ENCODE measurements at regions not wholly inside any gene's neighbourhood (a gene's known extent, or its start where the extent isn't known, plus 50 kb on each side); places are given as distances from the start of the nearest gene placed in this dataset.
"Not testable (repeated sequence)": the region's sequence is repeated elsewhere in the genome, so short reads cannot be mapped to it uniquely, and the experiment has no call there.

DNA sequence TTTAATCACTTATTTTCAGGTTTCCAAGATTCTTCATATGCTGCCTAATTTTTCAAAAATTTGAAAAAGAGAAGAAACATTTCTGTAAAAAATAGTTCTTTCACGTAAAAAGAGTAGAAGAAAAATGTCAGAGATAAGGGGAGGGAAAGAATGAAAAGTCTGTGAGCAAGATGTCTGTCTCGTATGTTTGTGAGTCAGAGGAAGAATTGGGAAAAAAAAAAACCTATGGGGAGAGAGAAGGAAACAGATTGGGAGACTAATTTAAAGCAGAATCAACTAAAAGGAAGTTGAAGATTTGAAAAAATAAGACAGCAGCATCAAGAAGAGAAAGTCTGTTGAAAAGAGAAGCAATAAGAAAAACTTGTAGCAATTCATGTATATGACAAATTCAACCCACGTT is 456.3 kb downstream of the HINT1 start:
- no peak for DNase-seq

DNA sequence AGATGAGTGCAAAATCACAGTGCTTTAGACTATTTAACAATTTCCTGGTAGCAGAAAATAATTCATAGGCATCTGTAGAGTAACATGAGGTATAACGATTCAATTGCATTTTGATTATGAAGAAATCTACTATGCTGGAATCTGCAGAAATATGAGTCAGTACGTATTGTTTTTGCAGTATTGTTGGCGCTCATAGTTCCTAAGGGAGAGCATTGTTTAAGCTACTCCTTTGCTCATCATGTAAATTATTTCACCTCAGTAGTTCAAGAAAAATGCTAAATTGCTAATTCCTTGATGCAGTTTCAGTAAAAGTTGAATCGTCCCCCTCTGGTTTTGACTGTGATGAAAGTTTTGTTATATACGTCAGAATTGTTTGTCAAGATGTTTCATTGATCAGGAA is 458.4 kb downstream of the HINT1 start:
- no peak for DNase-seq

DNA sequence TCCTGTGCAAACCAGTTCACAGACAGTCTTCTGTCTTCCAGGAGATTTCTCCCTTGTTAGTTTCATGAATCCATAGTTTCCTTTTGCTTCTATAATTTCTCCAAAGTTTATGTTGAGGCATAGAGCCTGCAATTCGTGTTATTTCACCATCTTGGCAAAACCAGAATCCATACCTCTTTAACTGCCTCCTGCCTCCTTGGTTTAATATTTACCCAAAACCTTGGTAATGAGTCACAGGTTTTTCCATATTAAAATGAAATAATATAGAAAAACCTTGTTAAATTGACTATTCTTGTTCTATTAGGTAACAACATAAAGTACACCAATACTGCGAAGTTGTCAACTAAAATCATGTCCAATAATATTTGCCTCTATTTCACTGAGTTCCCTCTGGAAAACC is 459.7 kb downstream of the HINT1 start:
- no peak for DNase-seq

DNA sequence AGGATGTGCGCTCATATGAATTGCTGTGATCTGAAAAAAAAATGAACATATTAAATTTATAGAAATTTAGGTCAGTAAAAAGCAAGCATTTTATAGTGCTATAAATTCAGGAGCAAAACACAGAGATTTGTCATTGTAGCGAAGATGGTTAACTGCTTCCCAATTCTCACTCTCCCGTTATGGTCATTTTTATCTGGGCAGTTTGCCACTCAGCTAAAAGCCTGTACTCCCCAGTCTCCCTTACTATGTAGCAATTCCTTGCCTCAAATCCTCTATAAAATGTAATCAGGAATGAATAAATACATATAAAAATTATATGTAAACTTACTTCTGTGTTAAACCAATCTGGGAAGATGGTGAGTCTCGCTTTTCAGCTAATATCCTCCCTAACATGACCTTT is 471.5 kb downstream of the HINT1 start:
- no peak for DNase-seq

DNA sequence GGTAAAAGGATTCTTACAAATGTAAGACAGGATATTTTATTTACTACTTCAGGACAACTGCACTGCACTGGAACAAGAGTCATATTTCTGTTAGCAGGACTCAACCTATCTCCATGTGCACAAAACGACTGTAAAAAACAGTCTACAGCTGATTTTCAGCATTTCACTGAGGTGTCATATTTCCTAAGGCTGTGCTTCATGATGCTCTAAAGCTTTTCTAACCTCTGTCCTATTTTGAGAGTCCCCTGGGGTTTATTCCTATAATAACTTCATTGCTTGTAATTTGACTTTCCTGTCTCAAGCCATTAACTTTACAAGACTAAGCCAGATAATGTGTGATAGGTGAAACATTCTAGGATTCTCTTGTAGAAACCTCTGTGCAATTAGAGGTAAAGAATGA is 472.3 kb downstream of the HINT1 start:
- no peak for DNase-seq

DNA sequence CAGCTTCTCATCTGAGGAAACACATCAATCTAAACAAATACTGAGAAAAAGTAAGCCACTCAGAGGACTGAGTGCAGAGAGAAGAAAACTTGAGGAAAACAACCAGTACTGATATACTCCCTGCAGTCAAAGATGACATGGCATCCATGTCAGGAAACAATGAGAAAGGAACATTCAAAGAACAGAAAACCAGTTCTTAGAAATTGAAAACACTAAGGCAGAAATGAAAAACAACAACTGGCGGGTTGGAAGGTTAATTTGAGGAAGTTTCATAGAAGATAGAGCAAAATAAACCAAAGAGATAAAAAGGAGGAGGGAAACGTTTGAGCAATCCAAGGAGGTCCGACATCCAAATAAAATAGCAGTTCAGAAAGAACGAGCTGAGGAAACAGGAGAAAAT is 475.2 kb downstream of the HINT1 start:
- DNase-seq, result no peak

DNA sequence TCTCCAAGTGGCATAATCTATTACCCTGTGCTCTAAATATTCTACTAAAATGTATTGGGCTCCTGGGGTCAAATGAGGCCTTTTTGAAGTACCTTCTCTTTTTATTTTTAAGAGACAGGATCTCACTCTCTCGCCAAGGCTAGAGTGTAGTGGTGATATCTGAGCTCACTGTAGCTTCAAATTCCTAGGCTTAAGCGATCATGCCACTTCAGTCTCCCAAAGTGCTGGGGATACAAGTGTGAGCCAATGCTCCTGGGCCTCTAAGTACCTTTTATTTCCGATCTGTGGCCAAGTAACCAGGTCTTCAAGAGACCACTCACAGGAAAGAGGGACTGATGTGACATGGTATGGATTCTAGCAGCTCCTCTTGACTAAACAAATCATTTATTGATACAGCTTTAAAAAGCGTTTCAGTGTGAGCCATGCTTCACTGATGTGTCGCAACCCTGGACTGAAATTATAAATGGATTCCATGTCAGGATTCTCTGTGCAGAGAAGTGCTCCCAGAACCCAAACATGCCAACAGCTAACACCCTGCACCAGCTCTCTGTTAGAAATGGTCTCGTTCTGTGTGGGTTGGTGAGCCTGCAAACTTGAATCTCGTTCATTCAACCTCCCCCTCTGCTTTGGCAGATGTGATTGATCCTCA is 477.8 kb downstream of the HINT1 start:
- DNase-seq, result no peak

DNA sequence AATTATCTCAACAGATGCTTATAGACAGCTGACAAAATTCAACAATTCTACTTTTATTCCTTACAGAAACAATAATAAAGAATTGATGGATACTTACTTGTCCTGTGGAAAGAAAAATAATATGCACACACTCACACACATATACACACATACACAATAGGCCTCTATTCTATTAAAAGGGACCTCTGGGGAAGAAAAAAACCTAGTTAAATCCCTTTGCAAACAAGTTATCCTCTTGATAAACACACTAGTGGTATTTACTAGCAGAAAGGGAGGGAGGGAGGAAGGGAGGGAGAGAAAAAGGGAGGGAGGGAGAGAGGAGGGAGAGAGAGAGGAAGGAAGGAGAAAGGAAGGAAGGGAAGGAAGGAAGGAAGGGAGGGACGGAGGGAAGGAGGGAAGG is 486.4 kb downstream of the HINT1 start:
- DNase-seq, result no peak

DNA sequence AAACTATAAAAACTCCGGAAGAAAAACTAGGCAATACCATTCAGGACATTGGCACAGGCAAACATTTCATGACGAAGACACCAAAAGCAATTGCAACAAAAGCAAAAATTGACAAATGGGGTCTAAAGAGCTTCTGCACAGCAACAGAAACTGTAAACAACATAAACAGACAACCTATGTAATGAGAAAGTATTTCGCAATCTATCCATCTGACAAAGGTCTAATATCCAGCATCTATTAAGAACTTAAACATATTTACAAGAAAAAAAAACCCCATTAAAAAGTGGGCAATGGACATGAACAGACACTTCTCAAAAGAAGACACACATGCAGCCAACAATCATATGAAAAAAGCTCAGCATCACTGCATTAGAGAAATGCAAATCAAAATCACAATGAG is 498.6 kb downstream of the HINT1 start:
- DNase-seq, result no peak

DNA sequence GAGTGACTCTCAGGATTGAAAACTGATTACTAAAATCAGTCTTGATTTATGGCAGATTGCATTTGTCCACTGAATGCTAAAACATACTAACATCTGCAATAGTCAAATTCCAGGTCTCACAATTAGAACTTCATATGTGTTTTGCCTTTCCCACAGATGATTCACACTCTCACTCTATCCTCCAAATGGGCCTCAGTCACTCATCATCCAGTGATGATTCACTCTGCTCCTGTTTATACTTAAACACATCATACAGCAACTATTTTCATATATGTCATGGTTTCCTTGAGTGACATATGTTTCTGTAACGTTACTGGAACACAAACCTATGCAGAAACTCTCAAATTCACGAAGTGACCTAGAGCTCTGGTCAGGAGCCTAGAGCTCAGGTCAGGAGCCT is 512.9 kb downstream of the HINT1 start:
- DNase-seq, result no peak

DNA sequence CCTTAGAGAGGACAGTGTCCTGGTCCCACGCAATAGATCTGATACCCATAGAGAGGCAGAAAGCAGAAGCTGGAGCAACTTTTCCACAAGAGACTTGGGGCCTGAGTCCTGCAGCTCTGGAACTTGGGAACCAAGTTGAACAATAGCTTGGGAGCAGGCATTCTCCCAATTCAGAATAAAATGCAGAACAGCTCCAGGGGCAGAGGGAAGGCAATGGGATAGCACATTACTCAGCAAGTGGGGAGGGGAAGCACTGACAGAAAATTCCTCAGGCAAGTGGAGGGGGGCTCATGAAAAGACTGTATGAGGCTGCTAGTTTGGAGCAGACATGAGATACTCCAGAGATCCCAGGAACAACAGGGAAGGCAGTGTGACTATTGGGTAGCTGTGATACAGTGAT is 513.6 kb downstream of the HINT1 start:
- DNase-seq, result no peak

DNA sequence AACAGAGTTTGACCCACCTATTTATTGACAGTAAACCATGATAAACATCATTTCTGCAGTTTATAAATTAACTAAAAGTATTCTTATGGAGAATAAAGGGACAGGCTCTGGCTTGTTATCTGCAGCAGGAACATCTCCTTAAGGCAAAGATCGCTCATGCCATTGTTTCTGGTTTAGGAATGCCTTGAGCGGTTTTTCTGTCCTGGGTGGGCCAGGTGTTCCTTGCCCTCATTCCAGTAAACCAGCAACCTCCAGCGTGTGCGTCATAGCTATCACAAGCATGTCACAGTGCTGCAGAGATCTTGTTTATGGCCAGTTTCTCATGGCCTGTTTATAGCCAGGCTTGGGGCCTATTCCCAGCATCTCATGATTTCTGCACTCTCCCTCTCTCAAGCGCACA is 521.7 kb downstream of the HINT1 start:
- DNase-seq, result no peak

DNA sequence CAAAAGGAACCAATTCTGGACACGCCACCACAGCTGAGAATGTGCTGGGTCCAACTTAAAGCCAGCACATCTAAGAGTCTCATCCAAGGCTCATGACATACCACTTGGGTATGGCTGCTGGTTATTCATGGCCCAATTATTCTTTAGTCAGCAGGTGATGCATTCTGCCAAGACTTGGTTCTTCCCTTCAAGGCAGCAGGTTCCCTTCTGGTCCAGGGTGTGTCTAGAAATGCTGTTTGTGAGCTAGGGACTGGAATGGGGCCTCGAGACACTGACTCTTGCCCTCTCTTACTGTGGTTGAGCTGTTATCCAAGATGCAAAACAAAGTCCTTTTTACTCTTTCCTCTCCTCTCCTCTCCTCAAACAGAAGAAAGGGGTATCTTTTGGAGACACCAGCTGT is 522.6 kb downstream of the HINT1 start:
- no peak for DNase-seq

DNA sequence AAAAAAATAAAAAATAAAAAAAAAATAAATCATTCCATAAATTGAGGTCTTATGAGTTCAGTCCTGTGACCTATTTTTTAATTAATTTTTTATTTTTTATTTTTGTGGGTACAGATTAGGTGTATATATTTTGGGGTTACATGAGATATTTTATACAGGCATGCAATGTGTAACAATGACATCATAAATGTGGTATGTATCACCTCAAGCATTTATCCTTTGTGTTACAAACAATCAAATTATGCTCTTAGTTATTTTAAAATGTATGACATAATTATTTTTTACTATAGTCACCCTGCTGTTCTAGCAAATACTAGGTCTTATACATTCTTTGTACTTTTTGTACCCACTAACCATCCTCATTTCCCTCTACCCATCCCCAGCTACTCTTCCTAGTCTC is 537.9 kb downstream of the HINT1 start:
- DNase-seq, result no peak

DNA sequence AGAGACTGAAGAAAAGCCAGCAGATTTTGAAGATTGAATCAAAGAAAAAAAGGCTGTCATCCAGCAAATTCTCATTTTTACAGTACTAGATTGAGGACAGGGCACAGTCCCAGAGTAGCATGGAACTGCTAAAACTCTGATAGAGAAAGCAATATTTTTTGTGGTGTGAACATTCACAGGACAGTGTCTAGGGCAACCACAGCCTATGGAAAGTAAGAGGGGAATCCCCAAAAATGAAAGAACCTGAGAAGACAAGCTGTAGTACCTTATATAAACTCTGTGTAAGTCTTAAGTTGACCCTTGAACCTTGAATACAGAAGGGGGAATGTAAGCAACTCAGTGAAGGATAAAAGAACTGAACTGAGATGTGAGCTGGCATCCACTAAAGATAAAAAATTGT is 540.3 kb downstream of the HINT1 start:
- DNase-seq, result no peak

DNA sequence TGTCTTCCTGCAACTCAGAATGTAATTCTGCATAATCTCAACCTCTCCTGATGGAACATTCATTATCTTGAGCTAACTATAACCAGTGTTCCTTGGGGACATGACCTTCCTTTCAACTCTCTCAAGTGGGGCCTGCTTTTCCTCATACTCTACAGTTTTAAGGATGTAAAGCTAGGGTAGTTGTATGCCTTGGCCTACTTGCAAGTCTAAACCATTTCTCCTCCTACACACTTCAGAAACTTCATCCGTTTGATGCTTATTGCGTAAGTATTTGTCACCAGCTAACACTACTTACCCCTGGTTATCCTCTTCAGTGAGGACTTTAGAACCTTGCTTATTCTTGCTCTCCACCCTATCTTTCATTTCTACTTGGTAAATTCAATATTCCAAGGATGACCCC is 548.9 kb downstream of the HINT1 start:
- DNase-seq, result no peak

DNA sequence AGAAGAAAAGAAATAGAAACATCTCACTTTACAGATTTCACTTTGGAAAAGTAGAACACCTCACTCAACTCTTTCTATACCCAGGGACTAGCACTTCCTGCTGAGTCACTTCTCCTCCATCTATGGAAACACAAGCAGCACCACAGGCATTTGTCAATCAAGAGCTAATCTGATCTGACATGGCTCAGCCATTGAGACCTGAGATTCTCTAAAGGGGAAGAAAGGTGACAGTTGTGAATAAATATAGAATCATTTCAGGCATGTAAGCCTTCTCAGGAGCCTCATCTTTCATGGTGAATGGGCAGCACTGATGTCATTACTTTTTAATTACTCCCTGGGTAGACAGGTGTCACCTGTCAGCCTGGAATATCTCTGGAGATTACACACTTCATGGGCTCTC is 559.8 kb downstream of the HINT1 start:
- DNase-seq, result no peak

DNA sequence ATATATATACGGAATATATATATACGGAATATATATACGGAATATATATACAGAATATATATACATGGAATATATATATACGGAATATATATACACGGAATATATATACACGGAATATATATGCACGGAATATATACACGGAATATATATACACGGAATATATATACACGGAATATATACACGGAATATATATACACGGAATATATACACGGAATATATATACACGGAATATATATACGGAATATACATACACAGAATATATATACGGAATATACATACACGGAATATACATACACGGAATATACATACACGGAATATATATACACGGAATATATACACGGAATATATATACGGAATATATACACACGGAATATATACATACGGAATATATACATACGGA is 568.4 kb downstream of the HINT1 start:
- DNase-seq, result not testable (repeated sequence)

DNA sequence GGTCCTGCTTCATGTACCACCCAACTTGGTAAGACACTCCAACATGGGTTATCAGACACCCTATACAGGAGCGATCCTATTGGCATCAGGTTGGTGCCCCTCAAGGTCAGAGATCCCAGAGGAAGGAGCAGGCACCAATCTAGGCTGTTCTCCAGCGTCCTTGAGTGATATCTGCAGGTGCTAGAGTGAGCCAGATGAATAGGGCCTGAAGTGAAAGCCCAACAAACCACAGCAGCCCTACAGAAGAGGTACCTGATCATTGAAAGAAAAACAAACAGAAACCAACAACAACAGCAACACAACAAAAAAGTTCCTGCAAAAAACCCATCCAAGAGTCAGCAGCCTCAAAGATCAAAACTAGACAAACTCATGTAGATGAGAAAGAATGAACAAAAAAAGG is 584.8 kb downstream of the HINT1 start:
- no peak for DNase-seq

DNA sequence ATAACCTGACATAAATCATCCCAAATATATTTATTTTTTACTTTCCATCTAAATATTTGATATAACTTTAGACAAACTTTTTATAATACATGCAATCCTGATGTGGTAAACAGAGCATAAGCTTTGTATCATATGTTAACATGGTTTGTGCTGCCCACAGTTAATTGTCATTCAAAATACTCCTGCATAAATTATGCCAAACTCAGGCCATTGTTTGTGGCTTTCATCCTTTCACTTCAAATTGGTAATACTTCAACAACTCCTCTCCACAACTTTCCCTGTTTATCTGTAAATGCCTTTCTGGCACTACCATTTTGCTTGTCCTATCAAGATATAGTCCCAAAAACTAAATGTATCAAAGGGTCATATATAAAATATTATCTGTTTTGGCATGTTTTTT is 586.7 kb downstream of the HINT1 start:
- DNase-seq, result no peak

DNA sequence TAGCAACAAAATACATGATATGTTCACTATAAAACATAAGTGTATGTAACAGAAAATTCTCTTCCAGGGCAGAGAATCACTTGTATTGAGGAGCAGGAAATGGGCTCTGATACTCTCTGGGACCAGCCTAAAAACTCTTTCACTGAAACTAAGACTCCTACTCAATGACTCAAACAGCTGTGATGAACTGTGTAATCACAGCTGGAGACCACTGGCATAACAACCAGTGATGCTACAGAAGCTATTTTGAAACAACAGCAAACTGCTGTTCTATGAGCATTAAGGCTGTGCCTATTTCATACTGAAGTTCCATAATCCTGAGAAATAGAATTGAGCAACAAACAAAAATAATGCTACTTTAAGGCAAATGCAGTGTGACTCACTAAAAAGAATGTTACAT is 594.0 kb downstream of the HINT1 start:
- no peak for DNase-seq

DNA sequence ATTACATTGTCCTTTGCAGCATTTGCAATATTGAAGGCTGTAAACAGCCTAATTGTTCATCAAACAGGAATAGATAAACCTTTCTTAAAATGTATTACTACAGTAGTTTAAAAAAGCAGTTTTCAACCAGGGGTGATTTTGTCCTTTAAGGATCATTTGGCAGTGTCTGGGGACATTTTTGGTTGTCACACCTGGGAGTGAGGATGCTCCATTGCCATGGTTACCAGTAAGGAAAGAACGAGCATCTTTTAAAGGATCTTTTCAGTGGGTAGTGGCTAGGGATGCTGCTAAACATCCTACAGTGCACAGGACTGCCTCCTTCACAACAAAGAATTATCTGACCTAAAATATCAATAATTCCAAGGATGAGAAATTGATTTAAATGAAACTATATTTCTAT is 596.3 kb downstream of the HINT1 start:
- no peak for DNase-seq

DNA sequence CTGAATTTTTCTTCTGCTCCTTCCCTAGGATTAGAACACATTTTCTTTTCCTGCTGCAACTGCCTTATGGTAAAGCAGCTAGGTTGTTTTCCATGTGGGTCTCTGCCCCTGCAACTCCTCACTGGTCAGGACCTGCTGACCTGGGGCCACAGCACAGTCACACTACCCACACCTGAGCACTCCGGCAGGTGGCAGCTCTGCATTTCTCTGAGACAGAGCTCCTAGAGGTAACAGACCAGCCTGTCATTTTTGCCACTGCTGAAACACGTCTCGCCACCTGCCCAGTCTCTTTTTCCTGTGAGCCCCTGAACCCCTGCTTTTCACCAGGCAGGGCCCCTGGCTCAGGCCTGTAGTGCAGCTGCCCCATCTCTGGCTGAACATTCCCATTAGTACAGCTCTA is 609.6 kb downstream of the HINT1 start:
- no peak for DNase-seq

DNA sequence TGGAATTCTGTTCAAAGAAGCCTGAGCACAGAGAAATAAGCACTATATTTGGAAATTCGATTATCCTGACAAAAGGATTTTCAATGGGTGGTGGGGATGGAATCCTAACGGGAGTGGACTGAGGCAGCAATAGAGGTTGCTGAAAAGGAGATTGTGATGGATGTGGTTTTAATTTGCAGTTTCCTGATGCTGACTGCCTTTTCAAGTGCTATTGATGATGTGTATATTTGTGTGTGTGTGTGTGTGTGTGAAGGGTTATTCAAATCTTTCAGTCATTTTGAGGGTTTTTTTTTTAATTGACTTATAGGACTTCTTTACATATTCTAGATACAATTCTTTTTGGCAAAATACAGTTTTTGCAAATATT is 614.5 kb downstream of the HINT1 start:
- DNase-seq, result no peak

DNA sequence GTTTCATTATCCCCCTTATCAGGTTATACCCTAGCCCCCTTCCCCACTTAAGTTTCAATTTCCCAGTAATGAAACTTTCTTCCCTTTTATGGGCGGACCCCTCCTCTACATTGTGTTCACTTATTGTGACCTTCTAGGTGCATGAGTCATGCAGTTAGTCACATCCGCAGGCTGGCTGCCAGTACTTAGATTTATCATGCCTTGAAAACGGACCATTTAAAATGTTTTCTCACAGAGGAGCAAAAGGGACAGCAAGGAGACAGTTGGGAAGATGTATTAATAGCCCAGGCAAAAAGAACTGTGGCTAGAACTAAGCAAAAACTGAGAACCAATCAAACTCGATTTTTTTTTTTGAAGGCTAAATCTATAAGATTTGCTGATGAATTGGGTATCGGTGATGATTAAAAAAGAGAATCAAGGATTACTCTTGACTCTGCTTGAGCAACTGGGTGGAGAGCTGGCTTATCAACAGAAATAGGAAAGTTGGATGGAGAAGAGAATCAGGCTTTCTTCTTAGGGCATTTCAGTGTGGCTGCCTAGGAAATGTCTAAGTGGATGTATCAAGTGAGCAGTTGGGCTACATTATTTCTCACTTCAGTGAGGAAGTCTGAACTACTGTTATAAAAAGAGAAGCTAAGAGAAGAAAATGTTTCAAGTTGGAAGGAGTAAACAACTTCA is 615.0 kb downstream of the HINT1 start:
- no peak for DNase-seq

All from activated CD8-positive, alpha-beta memory T cell treated with anti-CD3 and anti-CD28 coated beads, Interleukin-2, amount 50 U/mL, for 4 hours (primary cell).